GM18520 (cell line): ENCODE measurements at regions not wholly inside any gene's neighbourhood (a gene's known extent, or its start where the extent isn't known, plus 50 kb on each side); places are given as distances from the start of the nearest gene placed in this dataset.

ENCODE experiments used
- ATAC-seq: cut with Tn5 transposase; IDR thresholded peaks from one replicate; pipeline ENCODE4 v1.9.1; 2021; ENCODE audit not compliant: unreplicated experiment

DNA sequence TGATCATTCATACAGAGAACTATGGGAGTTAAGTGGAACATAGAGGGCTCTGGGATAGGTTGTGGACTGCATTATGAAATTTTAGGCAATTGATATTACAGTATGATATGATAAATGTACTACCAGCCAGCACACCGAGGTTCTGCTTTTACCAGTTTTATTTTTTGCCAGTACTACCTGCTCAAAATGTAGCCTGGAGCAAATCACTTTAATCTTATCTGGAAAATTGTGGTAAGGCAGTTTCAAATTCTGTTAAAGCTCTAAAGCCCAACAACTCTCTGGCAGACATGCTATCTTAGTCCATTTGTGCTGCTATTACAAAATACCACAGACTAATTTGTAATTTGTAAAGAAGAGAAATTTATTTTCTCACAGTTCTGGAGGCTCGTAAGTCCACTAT, 474.9 kb upstream of the CWC22 start:
- no peak for ATAC-seq

DNA sequence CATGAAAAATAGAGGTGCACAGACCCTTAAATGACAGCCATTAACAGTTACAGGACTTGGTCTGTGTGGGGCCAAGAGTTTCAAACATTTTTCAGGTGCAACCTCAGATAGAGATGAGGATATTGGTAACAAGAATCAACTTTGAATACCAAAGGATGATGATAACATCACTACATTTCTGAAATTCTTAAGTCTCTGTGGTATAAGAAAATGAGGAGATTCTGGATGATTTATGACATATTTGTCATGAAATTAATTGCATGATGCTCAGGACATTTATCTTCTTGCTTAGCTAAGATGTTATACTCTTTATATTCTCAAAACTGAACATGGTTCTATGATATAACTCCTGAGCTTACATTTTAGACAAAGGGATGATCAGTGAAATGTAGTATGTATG, 471.8 kb upstream of the CWC22 start:
- no peak for ATAC-seq

DNA sequence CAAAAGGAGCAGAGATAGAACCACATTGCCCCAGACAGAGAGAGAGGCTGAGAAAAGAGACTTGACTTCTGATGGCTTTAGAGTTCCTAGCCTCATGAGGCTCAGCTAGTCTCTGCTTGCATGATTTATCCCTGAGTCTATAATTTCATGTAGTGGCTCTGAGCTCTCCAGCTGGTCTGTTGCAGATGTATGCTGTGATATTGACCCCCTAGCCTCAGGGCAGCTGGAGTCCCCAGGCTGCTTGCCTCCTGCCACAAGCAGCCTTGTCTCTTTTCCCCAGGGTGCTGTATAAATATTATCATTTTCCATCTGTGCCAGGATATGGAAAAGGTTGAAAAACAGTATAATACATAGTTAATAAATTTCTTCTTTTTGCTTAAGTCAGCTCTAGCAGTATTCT, 467.6 kb upstream of the CWC22 start:
- ATAC-seq = no peak

DNA sequence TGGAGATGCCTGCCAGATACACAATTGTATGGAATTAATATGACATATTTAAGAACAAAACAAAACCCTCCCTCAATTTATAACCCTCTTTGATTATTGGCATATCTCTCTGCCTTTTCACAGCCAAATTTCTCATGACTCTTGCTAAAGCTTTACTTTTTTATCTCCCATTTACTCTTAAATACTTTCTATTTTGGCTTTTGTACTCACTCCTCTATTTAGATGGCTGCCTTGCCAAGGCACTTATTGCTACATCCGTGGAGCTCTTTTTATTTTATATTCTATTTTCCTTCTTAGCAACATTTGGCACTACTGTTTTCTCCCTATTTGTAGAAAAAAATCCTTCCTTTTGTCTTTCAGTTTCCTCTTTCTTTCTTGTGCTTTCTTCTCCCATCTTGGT, 466.4 kb upstream of the CWC22 start:
- no peak for ATAC-seq

DNA sequence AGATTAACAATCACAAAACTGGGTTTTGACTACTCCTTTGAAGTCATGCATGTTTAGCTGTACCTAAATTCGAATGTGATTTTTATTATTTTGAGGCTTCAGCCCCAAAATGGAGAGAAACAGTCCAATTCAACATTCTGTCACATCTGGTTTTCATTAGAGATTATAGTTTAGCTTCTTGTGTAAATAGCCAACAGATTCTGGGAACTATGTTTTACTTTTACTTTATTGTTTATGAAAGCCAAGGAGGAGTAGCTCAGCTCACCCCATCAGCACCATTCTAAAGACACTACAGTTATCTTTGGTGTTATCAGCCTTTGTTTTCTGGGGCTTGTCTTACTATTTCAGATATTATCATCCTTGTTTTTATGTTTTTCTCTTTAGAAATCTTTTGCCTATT, 465.0 kb upstream of the CWC22 start:
- no peak for ATAC-seq

DNA sequence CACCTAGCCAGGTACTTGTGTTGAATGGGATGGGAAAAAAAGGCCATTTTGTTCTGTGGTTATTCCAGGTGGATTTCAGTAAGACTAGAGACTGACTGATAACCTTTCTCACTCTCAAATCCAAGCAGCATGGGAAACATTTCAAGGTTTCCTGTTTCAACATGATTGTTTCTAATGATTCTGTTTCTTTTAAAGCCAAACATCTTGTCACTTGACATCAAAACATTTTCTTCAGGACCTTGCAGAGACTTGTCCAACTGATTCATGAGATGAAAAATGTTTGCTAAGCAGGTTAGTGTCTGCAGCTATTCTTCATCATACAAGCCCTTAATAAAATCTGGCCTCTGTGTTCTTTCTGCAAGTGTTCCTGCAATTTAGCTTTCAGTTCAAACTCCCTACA, 456.5 kb upstream of the CWC22 start:
- no peak for ATAC-seq

DNA sequence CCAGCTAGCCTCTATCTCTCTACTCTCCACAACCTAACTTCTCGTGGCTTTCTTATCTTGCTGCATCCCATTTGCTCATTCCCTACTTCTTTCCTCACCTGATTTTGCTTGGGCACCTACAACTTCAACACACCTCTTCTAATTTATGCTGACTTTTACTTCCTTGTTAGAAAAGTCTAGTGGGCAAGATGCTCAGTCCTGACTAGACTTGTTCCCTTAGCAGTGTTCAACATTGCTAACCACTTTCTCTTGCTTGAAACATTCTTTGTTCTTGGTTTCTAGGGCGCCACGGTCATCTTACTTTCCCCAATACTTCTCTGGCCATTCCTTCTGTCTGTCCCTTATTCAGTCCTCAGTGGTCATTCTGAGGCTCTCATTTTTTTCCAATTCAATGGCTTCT, 454.7 kb upstream of the CWC22 start:
- ATAC-seq = no peak

DNA sequence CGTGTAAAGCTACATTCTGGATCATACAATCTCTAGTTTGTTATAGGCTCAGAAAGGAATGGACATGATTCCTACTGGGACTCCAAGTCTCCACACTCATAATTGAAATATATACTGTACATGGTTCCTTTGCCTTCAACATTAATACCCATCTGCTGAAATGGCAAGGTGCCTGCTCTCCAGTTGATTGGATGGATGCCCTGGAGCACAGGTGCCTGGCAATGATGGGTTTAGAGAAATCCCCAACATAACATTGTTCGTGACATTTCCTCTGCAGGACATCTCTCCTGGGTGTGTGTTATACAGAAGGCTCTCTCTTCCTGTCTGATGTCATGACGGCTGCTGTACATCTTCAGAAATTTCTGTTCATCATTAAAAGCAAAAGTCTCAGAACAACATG, 449.7 kb upstream of the CWC22 start:
- no peak for ATAC-seq

DNA sequence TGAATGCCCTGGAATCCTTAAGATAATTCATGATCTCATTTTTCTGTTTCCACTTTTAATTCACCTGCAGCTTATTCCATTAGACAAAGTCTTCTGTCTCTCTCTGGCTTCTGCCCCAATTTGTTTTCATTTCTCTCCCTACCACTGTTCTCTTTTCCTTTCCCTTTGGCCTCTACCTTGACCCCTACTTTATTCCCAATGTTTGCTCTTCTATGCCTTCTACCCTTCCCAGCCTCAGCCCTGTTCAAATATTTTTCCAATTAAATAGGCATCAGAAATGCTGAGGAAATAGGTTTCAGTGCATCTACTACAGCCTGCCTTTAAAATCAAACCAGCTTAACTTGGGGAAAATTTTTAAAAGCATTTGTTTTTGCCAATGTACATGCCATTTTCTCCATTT, 443.7 kb upstream of the CWC22 start:
- no peak for ATAC-seq

DNA sequence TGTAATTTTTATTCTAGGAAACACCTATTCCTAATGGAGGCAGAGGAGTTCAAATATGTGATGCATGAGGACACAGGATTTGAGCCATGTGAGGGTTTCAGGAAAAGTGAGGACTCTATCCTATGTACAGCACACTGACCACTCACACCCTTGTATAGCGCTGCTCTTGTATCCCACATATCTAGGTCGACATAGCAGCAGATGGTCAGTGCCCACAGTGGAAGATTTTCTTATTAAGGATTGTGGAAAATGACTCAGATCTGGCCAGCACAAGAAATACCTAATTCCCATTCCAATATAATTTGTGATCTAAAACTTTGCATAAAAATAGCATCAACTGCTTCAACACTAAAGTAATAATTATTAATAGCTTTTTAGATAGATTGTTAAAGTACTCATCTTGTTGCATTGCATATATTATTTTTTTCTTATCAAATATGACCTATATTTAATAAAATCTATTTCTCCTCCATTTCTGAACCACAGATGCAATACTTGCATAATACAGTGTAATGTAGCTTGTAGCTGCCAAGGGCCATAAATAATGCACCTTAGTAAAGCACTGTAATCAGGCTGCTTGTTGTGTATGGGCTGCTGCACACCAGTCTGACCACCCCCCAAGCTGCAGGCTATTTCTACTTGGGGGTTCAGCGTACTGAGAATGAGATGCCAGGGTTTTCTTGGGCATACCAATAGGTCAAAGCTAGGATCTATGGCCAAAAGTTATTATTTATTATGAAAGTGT, 442.2 kb upstream of the CWC22 start:
- ATAC-seq = no peak

DNA sequence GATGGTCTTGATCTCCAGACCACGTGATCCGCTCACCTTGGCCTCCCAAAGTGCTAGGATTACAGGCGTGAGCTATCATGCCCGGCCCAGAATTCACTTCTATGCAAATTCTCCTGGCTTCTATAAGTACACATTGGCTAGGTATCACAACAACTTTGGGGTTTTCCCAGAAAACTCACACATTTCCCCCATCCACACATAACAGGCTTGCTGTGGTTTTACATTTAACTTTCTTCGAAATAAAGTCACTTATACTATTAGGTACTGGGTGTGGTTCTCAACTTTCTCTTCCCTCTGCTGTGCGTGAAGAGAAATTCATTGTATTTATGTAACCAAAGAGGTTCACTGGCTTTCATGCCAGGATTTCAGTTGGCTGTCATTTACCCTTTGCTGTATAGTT, 439.4 kb upstream of the CWC22 start:
- ATAC-seq = no peak

DNA sequence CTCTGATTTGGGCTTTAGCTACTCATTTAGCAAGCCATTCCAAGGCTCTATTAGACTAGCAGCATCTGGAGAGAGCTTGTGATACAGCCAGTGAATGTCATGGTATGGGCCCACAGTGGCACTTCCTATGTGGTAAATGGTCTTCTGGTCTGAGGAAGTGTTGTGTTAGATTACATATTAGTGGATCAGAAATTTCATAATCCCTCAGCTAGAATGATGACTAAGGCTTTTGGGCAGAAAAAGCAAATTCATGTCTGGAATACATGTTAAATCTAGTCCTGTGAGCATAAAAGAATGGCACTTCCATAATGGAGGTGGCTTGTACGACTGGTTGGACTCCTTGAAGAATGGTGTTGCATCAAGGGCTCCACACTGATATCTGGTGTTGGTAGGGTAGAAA, 436.8 kb upstream of the CWC22 start:
- ATAC-seq = no peak

DNA sequence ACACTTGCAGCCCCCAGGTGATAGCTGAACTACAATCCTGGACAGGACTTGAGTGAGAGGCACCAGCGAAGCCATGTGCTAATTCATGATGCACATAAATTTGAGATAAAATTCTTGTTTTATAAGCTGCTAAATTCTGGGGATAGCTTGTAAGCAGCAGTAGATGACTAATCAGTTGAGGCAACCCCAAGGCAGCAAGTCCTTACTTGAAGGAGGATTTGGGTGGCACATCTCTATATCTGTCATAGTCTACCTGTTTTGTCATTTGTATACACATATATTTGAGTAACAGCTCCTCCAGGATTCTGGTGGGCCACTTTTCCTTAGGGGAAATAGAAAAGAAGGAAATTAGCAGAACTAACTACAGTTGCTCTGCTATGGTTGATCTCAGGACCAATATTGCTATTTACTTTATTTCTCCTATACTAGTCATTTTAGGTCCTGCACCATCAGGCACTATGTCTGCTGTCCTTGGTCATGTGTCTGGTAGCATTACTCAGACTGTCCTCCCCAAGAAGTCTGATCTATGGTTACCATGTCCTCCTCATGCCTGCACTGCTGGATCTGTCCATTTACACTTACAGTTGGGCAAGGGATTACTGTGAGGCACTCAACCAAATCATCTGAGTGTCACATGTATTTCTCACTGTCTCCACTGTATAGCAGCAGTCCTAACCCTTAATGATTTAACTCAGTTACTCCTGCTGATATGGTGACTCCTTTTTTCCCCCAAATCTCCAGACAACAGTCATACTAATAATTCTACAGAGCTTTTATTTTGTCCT, 436.0 kb upstream of the CWC22 start:
- ATAC-seq = no peak

DNA sequence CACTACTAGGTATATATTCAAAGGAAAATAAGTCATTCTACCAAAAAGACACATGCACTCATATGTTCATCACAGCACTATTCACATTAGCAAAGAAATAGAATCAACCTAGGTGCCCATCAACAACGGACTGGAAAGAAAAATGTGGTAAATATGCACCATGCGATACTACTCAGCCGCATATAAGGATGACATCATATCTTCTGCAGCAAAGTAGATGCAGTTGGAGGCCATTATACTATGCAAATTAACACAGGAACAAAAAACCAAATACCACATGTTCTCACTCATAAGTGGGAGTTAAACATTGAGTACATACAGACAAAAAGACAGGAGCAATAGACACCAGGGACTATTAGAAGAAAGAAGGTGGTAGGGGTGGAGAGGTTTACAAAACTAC, 412.1 kb upstream of the CWC22 start:
- no peak for ATAC-seq

DNA sequence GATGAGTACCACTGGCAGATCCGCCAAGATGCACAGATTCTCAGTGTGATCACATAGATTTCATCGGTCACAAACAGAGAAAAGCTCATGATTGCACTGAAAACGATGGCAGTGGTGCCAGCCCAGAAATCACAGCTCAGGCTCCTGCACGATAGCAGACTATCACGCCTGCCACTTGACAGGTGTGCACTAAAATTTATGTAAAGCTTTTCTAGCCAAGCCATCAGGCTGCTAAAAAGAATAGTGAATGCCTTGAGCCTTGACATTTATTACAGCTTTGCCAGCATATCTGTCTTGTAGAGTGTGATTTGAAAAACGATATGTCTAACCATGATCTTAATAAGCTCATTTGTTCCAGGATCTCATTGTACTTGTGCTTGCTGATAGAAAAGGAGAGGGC, 409.5 kb upstream of the CWC22 start:
- ATAC-seq = no peak

DNA sequence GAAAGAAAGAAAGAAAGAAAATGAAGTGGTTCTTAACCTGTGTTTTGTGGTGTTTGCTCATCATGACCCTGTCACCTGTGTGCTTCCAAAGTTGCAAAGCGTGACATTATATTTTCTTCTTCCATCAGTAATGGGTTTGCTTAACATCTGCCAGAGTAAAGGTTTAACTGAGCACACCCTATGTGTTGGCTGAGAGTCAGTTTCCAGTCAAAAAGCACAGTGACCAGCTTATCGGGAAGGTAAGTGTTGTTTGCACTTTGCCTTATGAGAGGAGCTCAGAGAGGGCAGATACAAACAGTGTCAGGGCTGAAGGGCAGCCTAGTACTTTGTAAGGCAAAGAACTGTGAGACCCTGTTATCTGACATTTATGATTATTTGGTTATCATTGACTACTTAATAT, 406.2 kb upstream of the CWC22 start:
- no peak for ATAC-seq

DNA sequence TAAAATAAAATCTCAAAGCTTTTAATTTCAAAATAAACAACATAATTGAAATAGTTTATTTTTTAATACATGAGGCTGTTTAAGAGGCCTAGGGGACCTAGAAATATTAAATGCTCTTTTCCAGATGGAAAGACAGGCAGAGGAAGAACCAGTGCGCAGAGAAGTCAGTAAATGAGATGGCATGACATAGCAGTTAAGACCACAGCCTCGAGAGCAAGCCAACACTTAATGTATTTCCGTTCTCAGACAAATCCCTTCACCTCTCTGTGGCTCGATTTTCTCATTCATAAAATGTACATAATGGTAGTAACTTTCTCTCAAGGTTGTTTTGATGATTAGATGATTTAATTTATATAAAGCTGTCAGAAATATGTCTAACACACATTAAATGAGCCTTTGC, 405.1 kb upstream of the CWC22 start:
- no peak for ATAC-seq

DNA sequence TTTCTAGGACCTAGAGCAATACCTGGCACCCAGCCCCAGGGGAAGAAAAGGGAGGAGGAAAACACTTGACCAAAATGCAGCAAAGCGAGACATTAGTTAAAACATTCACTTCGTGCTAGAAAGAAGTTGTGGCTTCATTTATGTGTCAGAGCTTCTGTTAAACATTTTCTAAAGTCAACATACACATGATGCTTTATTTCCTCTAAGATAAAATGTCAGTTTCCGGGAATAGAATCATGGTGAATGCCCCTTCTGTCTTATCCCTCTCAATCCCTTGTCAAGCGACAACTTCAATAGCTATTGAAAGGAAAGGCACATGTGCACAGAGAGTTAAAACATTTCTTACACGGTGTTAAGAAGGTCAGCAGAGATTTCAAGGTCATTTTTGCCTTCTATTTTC, 404.6 kb upstream of the CWC22 start:
- no peak for ATAC-seq

DNA sequence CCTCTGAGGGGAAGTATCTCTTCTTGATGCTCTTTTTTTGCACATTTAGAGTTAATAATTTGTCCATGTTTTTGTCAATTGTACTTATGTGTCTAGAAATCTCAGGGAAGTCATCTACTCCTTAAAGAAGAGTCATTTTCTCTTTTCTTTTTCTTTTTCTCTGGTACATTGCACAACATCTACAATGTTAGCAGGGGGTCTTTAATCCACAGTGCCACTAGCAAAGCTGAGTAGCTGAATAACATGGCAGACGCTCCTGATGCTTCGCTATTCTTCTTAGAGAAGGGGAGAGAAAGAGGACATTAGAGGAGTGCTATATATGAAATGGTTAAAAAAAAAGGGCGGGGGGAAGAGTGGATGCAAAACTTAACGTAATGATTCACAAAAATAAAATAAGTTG, 399.6 kb upstream of the CWC22 start:
- ATAC-seq = no peak

DNA sequence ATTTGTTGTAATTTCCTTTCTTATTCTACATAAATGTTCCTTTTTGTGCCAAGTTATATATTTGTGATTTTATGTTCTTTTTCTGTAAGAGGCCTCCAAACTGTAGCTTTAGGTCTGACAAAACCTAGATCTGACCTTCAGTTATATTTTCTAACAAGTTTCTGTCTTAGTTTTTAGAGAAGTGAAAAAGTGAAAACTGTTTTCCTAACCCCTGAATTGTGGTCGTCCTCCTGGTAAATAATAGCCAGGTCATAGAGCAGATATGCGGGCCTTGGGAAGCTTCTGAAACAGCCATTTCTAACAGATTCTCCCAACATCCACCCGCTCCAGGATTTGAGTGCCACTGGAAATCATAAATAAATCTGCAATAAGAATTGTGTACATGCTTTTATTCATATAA, 398.4 kb upstream of the CWC22 start:
- no peak for ATAC-seq

DNA sequence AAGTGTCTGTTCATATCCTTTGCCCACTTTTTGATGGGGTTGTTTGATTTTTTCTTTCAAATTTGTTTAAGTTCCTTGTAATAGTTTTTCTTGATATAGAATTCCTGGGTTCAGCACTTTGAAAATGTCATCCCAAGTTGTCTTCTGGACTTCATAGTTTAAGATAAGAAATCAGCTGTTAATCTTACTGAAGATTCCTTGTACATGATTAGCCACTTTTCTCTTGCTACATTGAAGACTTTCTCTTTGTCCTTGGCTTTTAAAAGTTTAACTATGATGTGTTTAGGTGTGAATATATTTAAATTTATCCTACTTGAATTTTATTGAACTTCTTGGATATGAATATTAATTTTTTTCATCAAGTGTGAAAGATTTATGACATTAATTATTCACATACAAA, 387.2 kb upstream of the CWC22 start:
- no peak for ATAC-seq

DNA sequence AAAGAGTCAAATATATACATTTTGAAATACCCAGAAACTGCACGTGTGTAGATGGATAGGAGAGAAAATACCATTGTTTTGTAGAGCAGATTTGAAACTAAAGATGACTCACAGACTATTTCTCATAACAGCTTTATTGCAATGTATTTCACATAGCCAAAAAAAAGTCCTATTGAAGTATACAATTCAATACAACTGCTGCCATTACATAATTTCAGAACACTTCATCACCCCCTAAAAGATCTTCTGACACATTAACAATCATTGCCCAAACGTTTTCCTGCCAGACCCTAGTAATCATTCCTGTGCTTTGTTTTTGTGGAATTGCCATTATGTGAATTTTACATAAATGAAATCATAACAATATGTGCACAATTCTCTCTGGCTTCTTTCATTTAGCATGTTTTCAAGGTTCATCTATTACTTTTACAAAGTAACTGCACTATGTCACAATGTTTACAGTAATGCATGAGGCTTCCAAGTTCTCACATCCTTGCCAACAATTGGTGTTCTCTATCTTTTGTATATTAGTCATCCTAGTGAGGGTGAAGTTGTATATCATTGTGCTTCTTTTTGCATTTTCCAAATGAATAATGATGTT, 378.6 kb upstream of the CWC22 start:
- ATAC-seq = no peak
